ENCODE measurements at regions not wholly inside any gene's neighbourhood (a gene's known extent, or its start where the extent isn't known, plus 50 kb on each side); places are given as distances from the start of the nearest gene placed in this dataset.
"Not testable (repeated sequence)": the region's sequence is repeated elsewhere in the genome, so short reads cannot be mapped to it uniquely, and the experiment has no call there.

DNA sequence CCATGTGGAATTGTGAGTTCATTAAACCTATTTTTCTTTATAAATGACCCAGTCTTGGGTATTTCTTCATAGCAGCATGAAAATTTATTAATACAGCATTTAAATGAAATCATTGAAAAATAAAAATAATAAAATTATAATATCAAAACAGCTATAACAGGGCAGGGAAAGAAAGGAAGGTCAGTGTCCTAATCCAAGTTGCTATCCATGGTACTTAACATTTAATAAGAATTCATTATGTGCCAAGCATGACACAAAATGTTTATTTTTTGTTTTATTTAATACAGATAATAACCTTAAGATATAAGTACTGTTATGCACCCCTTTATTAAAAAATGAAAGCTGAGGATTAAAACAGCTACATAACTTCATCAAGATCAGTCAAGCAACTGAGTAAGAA is 838.4 kb downstream of the RAB28 start:
- TF ChIP-seq, protein P1, sequence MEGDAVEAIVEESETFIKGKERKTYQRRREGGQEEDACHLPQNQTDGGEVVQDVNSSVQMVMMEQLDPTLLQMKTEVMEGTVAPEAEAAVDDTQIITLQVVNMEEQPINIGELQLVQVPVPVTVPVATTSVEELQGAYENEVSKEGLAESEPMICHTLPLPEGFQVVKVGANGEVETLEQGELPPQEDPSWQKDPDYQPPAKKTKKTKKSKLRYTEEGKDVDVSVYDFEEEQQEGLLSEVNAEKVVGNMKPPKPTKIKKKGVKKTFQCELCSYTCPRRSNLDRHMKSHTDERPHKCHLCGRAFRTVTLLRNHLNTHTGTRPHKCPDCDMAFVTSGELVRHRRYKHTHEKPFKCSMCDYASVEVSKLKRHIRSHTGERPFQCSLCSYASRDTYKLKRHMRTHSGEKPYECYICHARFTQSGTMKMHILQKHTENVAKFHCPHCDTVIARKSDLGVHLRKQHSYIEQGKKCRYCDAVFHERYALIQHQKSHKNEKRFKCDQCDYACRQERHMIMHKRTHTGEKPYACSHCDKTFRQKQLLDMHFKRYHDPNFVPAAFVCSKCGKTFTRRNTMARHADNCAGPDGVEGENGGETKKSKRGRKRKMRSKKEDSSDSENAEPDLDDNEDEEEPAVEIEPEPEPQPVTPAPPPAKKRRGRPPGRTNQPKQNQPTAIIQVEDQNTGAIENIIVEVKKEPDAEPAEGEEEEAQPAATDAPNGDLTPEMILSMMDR (IDR thresholded peaks at IDR 0.05; ENCODE audit: borderline replicate concordance, insufficient read depth, low read depth, low read length): no peak
- H3K4me3 ChIP-seq (ENCODE audit: low read depth, low read length): no peak overlapping the region

DNA sequence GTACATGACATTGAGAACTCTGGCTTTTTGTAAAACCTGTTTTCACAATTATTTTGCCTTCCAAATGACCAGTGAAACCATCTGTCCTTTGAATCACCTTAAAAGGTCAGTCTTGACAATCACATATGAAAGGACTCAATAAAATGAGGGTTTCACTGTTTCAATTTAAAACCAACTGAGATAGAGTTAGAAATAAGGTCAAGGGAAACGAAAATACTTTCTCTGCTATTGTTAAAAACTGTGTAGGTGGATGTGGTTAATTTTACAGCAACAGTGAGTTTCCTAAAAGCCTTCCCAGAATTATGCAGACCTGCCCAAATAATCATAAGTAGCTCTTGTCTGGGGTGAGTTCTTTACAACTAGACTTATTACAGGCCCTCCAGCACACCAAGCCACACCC is 839.9 kb downstream of the RAB28 start:
- TF ChIP-seq, protein P1 (IDR thresholded peaks at IDR 0.05; ENCODE audit: borderline replicate concordance, insufficient read depth, low read depth, low read length): no peak

DNA sequence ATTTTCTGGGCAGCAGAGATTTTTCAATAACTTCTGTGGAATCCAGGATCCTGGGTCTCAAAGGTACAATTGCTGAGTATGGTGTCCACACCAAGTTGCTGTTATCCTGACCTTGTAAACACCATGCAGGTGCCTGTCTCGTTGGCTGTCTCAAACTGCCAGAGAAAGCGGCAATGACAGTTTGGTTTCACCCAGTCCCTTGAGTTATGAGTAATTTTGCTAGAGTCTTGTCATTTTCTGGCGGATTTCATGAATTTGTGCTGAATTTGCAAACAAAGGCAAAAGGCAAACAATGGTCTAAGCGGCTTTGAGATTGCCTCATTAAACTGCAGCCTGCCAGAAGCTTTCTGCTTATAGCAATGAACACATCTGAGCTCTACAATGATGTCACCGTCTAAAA is 847.9 kb downstream of the RAB28 start:
- TF ChIP-seq, protein P1 (IDR thresholded peaks at IDR 0.05; ENCODE audit: borderline replicate concordance, insufficient read depth, low read depth, low read length): no peak
- no peak overlapping the region for H3K4me3 ChIP-seq (ENCODE audit: low read depth, low read length)

More for the DNA sequence above, 839.9 kb downstream of the RAB28 start:
- H3K4me3 ChIP-seq (ENCODE audit: low read depth, low read length): no peak overlapping the region

DNA sequence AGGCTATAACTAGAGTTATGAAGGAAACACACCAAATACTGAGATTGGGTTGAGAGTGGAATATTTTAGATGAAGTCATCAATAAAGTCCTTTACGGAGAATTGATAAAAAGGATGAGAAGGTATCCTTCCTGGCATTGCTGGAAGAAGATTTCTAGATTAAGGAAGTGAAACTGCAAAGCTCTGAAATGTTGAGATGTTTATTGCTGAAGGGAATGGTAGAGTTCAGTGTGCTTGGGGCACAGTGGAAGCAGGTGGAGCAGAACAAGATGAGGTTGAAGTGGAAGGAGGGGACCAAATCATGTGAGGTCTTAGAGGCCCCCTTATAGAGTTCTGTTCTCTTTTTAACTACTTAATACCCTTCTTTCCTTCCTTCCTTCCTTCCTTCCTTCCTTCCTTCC is 848.5 kb downstream of the RAB28 start:
- H3K4me3 ChIP-seq (ENCODE audit: low read depth, low read length): no peak overlapping the region
- TF ChIP-seq, protein P1 (IDR thresholded peaks at IDR 0.05; ENCODE audit: borderline replicate concordance, insufficient read depth, low read depth, low read length): no peak

DNA sequence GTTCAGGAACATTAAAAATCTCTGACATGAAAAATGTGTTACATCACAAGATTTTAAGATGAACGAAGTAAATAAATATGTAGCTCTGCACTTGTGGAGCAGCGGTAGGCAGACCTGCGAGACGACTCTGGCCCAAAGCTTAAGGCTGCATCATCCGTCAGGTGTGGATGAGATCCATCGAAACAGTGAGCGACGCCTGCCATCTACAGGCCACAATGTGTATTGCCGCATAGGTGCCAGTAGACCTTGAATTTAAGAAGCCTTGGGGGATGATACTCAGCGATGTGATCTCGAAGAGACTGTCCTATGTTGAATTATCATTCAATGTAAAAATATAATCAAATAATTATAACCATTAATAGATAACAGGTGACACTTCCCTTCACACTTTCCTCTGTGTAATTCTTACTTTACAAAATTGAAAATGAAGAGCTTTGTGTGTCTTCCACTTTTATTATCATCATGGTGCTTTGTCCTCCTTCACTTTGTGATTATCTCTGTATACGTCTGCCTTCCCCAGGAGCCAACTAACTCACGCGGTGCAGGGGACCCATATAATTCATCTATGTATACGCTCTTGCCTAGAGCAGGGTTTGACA is 851.0 kb downstream of the RAB28 start:
- TF ChIP-seq, protein P1 (IDR thresholded peaks at IDR 0.05; ENCODE audit: borderline replicate concordance, insufficient read depth, low read depth, low read length): peak; percentile 83
- no peak overlapping the region for H3K4me3 ChIP-seq (ENCODE audit: low read depth, low read length)

DNA sequence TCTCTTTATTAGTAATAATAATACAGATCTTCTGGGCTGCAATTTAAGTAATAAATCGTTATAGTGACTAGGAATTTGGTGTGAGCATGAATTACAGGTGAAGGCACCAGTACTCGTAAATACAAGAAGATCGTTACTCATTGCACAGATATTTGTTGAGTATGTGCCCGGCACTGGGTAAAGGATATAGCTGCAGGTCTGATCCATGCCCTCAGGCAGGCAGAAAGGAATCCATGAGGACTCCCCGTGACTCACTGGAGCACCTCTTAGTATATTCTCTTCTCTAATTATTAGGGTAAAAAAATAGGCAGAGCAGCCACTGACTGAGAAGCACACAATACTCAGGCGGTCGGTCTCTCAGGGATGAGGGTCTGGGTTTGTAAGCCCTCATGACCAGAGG is 868.3 kb downstream of the RAB28 start:
- H3K4me3 ChIP-seq (ENCODE audit: low read depth, low read length): no peak overlapping the region
- TF ChIP-seq, protein P1 (IDR thresholded peaks at IDR 0.05; ENCODE audit: borderline replicate concordance, insufficient read depth, low read depth, low read length): no peak

DNA sequence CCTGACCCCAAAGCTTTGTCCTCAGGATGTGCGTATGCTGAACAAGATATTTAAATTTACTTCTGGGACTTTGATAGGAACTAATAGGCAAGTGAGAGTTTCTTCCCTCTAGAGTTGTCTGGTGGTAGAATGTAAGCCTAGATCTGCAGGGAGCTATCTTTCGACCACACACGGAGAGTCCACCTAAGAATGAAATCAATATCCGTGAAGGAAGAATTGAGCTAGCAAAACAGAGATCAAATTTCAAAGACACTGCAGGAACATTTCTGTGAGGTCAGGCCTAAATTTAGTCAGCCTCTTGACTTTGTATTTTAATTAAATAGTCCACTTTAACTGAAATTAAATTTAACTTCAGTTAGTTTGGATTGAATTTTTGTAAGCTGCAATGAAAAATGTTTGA is 871.3 kb downstream of the RAB28 start:
- TF ChIP-seq, protein P1 (IDR thresholded peaks at IDR 0.05; ENCODE audit: borderline replicate concordance, insufficient read depth, low read depth, low read length): no peak
- H3K4me3 ChIP-seq (ENCODE audit: low read depth, low read length): no peak overlapping the region

DNA sequence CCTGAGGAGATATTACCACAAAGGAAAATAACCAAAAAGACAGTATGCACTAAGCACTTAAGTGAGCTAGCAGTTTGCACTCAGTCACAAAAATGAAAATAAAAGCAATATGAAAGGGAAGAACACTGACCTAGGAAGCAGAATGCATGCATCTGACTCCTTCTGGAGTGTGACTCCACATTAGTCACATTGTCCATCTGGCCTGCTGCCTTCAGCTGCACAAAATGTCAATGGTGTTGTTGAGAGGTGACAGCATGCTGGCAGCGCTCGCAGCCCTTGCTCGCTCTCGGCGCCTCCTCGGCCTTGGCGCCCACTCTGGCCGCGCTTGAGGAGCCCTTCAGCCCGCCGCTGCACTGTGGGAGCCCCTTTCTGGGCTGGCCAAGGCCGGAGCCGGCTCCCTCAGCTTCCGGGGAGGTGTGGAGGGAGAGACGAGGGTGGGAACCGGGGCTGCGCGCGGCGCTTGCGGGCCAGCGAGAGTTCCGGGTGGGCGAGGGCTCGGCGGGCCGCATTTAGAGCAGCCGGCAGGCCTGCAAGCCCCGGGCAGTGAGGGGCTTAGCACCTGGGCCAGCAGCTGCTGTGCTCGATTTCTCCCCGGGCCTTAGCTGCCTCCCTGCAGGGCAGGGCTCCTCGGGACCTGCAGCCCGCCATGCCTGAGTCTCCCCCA is 874.8 kb downstream of the RAB28 start:
- not testable (repeated sequence) for H3K4me3 ChIP-seq (ENCODE audit: low read depth, low read length)

All from GM12875 (cell line).